IMR-90 (cell line): ENCODE measurements at regions not wholly inside any gene's neighbourhood (a gene's known extent, or its start where the extent isn't known, plus 50 kb on each side); places are given as distances from the start of the nearest gene placed in this dataset.

Experiments used
- ATAC-seq: fragments of 200-7000 bp; cut with Tn5 transposase; 2 replicates; pipeline ENCODE4 v1.9.1; 2020; ENCODE audit warnings: low read depth, mild to moderate bottlenecking, moderate library complexity
- BruUV-seq: library from RNA; stranded (reverse); fragments of 400-500 nt; replicated peaks from 2 replicates; lab custom pipeline; 2021; lab: Mats Ljungman, UMichigan
- CTCF ChIA-PET: fragments of 300-600 bp; formaldehyde crosslinking; extraction: SDS; loops from one replicate; lab custom pipeline; 2021; ENCODE audit warnings: antibody characterized with exemption; lab: Yijun Ruan, JAX
- POLR2A ChIA-PET: fragments of 300-600 bp; sonication (Branson Sonifier 250); formaldehyde crosslinking; loops from one replicate; lab custom pipeline; 2022; ENCODE audit warnings: antibody characterized with exemption; ENCODE audit not compliant: unreplicated experiment; lab: Charles Lee
- DNase-seq: peaks from one replicate; pipeline ENCODE4 v3.0.0; 2013
- H2AFZ ChIP-seq: replicated peaks from 2 replicates; pipeline ENCODE3; 2013; ENCODE audit warnings: low read length, mild to moderate bottlenecking; ENCODE audit not compliant: poor library complexity
- H2AK5ac ChIP-seq: 2 replicates; pipeline ENCODE4 v1.6.1; 2013; ENCODE audit warnings: low read depth, low read length, inconsistent platforms
- H2AK9ac ChIP-seq: replicated peaks from 2 replicates; pipeline ENCODE3; 2013; ENCODE audit warnings: mild to moderate bottlenecking, low read depth, low read length, moderate library complexity; ENCODE audit not compliant: poor library complexity
- H2BK120ac ChIP-seq: 2 replicates; pipeline ENCODE4 v1.6.1; 2013; ENCODE audit warnings: low read depth, low read length, inconsistent platforms
- H2BK15ac ChIP-seq: 3 replicates; pipeline ENCODE4 v1.6.1; 2013; ENCODE audit warnings: low read depth, low read length, inconsistent platforms
- H2BK20ac ChIP-seq: 2 replicates; pipeline ENCODE4 v1.6.1; 2013; ENCODE audit warnings: low read depth, mild to moderate bottlenecking, inconsistent platforms, low read length, moderate library complexity
- H2BK5ac ChIP-seq: 2 replicates; pipeline ENCODE4 v1.6.1; 2013; ENCODE audit warnings: mild to moderate bottlenecking, low read depth, low read length, inconsistent platforms; ENCODE audit not compliant: poor library complexity, severe bottlenecking
- H3K14ac ChIP-seq: replicated peaks from 2 replicates; pipeline ENCODE4 v1.6.1; 2013; ENCODE audit warnings: low read depth, low read length, inconsistent platforms
- H3K18ac ChIP-seq: 2 replicates; pipeline ENCODE4 v1.6.1; 2013; ENCODE audit warnings: low read depth, low read length, control low read depth
- H3K23ac ChIP-seq: 2 replicates; pipeline ENCODE4 v1.6.1; 2013; ENCODE audit warnings: low read depth, low read length, inconsistent platforms
- H3K27ac ChIP-seq: 2 replicates; pipeline ENCODE4 v1.5.1; 2013; ENCODE audit warnings: mild to moderate bottlenecking, control low read depth, low read length; ENCODE audit not compliant: insufficient read depth
- H3K27me3 ChIP-seq: 2 replicates; pipeline ENCODE4 v1.6.1; 2013; ENCODE audit warnings: low read length; ENCODE audit not compliant: control insufficient read depth, insufficient read depth
- H3K36me3 ChIP-seq: 2 replicates; pipeline ENCODE4 v1.6.1; 2013; ENCODE audit warnings: low read length, mixed read lengths; ENCODE audit not compliant: control insufficient read depth, insufficient read depth
- H3K4ac ChIP-seq: 2 replicates; pipeline ENCODE4 v1.6.1; 2013; ENCODE audit warnings: low read depth, low read length, inconsistent platforms
- H3K4me1 ChIP-seq: 2 replicates; pipeline ENCODE4 v1.6.1; 2013; ENCODE audit warnings: low read length, mixed read lengths; ENCODE audit not compliant: control insufficient read depth, insufficient read depth
- H3K4me2 ChIP-seq: 2 replicates; pipeline ENCODE4 v1.6.1; 2013; ENCODE audit warnings: low read depth, mild to moderate bottlenecking, control low read depth, low read length, moderate library complexity
- H3K4me3 ChIP-seq: 2 replicates; pipeline ENCODE4 v1.5.1; 2013; ENCODE audit warnings: low read depth, mild to moderate bottlenecking, control low read depth, low read length, moderate library complexity; ENCODE audit not compliant: insufficient read depth
- H3K56ac ChIP-seq: 2 replicates; pipeline ENCODE4 v1.6.1; 2013; ENCODE audit warnings: low read length, inconsistent platforms; ENCODE audit not compliant: insufficient read depth; ENCODE audit errors: extremely low read depth
- H3K79me1 ChIP-seq, 2 experiments: 2 replicates each; pipeline ENCODE4 v1.6.1; 2013; ENCODE audit warnings: low read length in 2 of 2, inconsistent platforms in 1 of 2, low read depth in 1 of 2
- H3K9ac ChIP-seq: 2 replicates; pipeline ENCODE4 v1.6.1; 2013; ENCODE audit warnings: low read depth, low read length, control low read depth
- H3K9me1 ChIP-seq: 2 replicates; pipeline ENCODE4 v1.6.1; 2013; ENCODE audit warnings: low read length, inconsistent platforms; ENCODE audit not compliant: insufficient read depth
- H3K9me3 ChIP-seq: 2 replicates; pipeline ENCODE4 v1.6.1; 2013; ENCODE audit warnings: low read length; ENCODE audit not compliant: control insufficient read depth, insufficient read depth
- H4K20me1 ChIP-seq: 2 replicates; pipeline ENCODE4 v1.6.1; 2013; ENCODE audit warnings: low read length, inconsistent platforms; ENCODE audit not compliant: insufficient read depth
- H4K5ac ChIP-seq: 2 replicates; pipeline ENCODE4 v1.6.1; 2013; ENCODE audit warnings: mild to moderate bottlenecking, low read depth, low read length, control low read depth
- H4K8ac ChIP-seq, 2 experiments: 2 replicates each; pipeline ENCODE4 v1.6.1; 2013; ENCODE audit warnings: low read depth in 2 of 2, low read length in 2 of 2, control low read depth in 1 of 2, inconsistent platforms in 1 of 2
- H4K91ac ChIP-seq: 2 replicates; pipeline ENCODE4 v1.6.1; 2013; ENCODE audit warnings: low read depth, low read length, inconsistent platforms; ENCODE audit not compliant: insufficient read depth
- BHLHE40 ChIP-seq: fragments of 150-350 bp; IDR thresholded peaks from 2 replicates; pipeline ENCODE4 v1.6.1; 2016; ENCODE audit warnings: mild to moderate bottlenecking, low read depth, low read length
- CEBPB ChIP-seq: IDR thresholded peaks from 2 replicates; pipeline ENCODE4 v1.6.1; 2012; ENCODE audit warnings: low read depth, low read length, improper control_type of control experiment
- CHD1 ChIP-seq: IDR thresholded peaks from 2 replicates; pipeline ENCODE4 v1.6.1; 2012; ENCODE audit warnings: low read depth, low read length, improper control_type of control experiment
- ELK1 ChIP-seq: fragments of 150-350 bp; IDR thresholded peaks from 2 replicates; pipeline ENCODE4 v1.6.1; 2016; ENCODE audit warnings: low read depth, mild to moderate bottlenecking, low read length, moderate library complexity, borderline replicate concordance
- FOS ChIP-seq: fragments of 150-350 bp; IDR thresholded peaks from 2 replicates; pipeline ENCODE4 v1.6.1; 2016; ENCODE audit warnings: low read depth, low read length
- MAFK ChIP-seq: IDR thresholded peaks from 2 replicates; pipeline ENCODE4 v1.6.1; 2012; ENCODE audit warnings: low read depth, low read length, improper control_type of control experiment
- MAZ ChIP-seq: IDR thresholded peaks from 2 replicates; pipeline ENCODE4 v1.6.1; 2012; ENCODE audit warnings: low read depth, mild to moderate bottlenecking, low read length, improper control_type of control experiment, moderate library complexity, borderline replicate concordance
- MXI1 ChIP-seq: IDR thresholded peaks from 2 replicates; pipeline ENCODE4 v1.6.1; 2012; ENCODE audit warnings: low read depth, mild to moderate bottlenecking, low read length, moderate library complexity, borderline replicate concordance
- NFE2L2 ChIP-seq: fragments of 150-350 bp; IDR thresholded peaks from 2 replicates; pipeline ENCODE4 v1.6.1; 2016; ENCODE audit warnings: low read depth, mild to moderate bottlenecking, low read length
- POLR2A ChIP-seq: IDR thresholded peaks from 2 replicates; pipeline ENCODE4 v1.6.1; 2012; ENCODE audit warnings: mild to moderate bottlenecking, low read depth, low read length
- RAD21 ChIP-seq: IDR thresholded peaks from 2 replicates; pipeline ENCODE4 v1.6.1; 2012; ENCODE audit warnings: low read length, improper control_type of control experiment
- RCOR1 ChIP-seq: IDR thresholded peaks from 2 replicates; pipeline ENCODE4 v1.6.1; 2012; ENCODE audit warnings: mild to moderate bottlenecking, low read length, improper control_type of control experiment; ENCODE audit not compliant: insufficient replicate concordance
- RFX5 ChIP-seq: IDR thresholded peaks from 2 replicates; pipeline ENCODE4 v1.8.0; 2012; ENCODE audit warnings: low read depth, mild to moderate bottlenecking, low read length, moderate library complexity
- SMC3 ChIP-seq: fragments of 150-350 bp; IDR thresholded peaks from 2 replicates; pipeline ENCODE4 v1.6.1; 2016; ENCODE audit warnings: low read depth, mild to moderate bottlenecking, antibody characterized with exemption, low read length, moderate library complexity
- WGBS, 2 experiments: methylation state at CpG; one replicate each; pipeline versions ENCODE4 v1.1.5 to v1.1.7; 2013; ENCODE audit warnings: missing lambda C conversion rate in 2 of 2; ENCODE audit not compliant: insufficient read length in 1 of 2; ENCODE audit errors: extremely low coverage in 2 of 2; 5-methylcytosine and 5-hydroxymethylcytosine counted together
- dilution Hi-C: fragments of 300-500 bp; cut with HindIII; formaldehyde crosslinking; loops from one replicate; pipeline ENCODE4 v1.14.3; 2018; ENCODE audit warnings: low sequenced_read_pairs; ENCODE audit not compliant: unreplicated experiment
- in situ Hi-C: fragments of 300-500 bp; cut with MboI; formaldehyde crosslinking; loops from 3 replicates; pipeline ENCODE4 v1.14.3; 2019; ENCODE audit warnings: low sequenced_read_pairs, inconsistent platforms, mixed read lengths
- intact Hi-C: fragments of 100-400 bp; cut with micrococcal nuclease; formaldehyde crosslinking; loops from 2 replicates; pipeline ENCODE4 v1.10.0; 2022
- TF ChIP-seq, protein P1 (sequence below): conservative IDR thresholded peaks from 2 replicates; pipeline ENCODE4 v1.5.1; 2012; ENCODE audit warnings: mild to moderate bottlenecking, low read depth, low read length, improper control_type of control experiment
- TF ChIP-seq, protein P2 (sequence below): fragments of 150-350 bp; IDR thresholded peaks from 2 replicates; pipeline ENCODE4 v1.6.1; 2017; ENCODE audit warnings: mild to moderate bottlenecking, antibody characterized with exemption, low read length, low read depth

GRCh38 chr16:48810436-48810802 is 200.4 kb upstream of the N4BP1 start:
- POLR2A ChIA-PET: no interaction called here
- in situ Hi-C loops: no loop called here
- BruUV-seq: no TSS peak

More at GRCh38 chr16:48810436-48810802, 200.4 kb upstream of the N4BP1 start:
- Histone ChIP-seq H3K23ac (no peak overlapping the region), H3K4me3 (no peak overlapping the region), H3K4me2 (no peak overlapping the region), H3K14ac (no peak overlapping the region), H3K4me1 (no peaks in the 10 kb centered on the region), H3K9me1 (no peaks in the 10 kb centered on the region), H2AK9ac (no peak overlapping the region), H3K18ac (no peak overlapping the region), H3K36me3 (no peaks in the 10 kb centered on the region), H2BK15ac (no peak overlapping the region), H4K20me1 (no peaks in the 10 kb centered on the region), H3K4ac (no peak overlapping the region), H2BK5ac (no peak overlapping the region), H3K27ac (no peak overlapping the region), H3K9me3 (no peaks in the 10 kb centered on the region), H3K56ac (no peak overlapping the region), H3K79me1 (no peaks in the 10 kb centered on the region), H3K27me3 (peaks cover 18% of the 10 kb centered on the region), H2AK5ac (no peak overlapping the region), H2BK20ac (no peak overlapping the region), H2BK120ac (no peak overlapping the region), H2AFZ (no peak overlapping the region), H4K91ac (no peak overlapping the region), H3K9ac (no peak overlapping the region), H4K5ac (no peak overlapping the region), H4K8ac (no peak overlapping the region)
- WGBS, 2 experiments: no CpG with 5 or more reads among the region's 29 CpGs
- ATAC-seq (no peak), DNase-seq (no peak)
- intact Hi-C loops (no loop called here), dilution Hi-C loops (no loop called here)
- CTCF ChIA-PET: no interaction called here
- TF ChIP-seq POLR2A: no peak
- TF ChIP-seq CEBPB: no peak
- no peak for TF ChIP-seq CHD1
- TF ChIP-seq, protein P1, sequence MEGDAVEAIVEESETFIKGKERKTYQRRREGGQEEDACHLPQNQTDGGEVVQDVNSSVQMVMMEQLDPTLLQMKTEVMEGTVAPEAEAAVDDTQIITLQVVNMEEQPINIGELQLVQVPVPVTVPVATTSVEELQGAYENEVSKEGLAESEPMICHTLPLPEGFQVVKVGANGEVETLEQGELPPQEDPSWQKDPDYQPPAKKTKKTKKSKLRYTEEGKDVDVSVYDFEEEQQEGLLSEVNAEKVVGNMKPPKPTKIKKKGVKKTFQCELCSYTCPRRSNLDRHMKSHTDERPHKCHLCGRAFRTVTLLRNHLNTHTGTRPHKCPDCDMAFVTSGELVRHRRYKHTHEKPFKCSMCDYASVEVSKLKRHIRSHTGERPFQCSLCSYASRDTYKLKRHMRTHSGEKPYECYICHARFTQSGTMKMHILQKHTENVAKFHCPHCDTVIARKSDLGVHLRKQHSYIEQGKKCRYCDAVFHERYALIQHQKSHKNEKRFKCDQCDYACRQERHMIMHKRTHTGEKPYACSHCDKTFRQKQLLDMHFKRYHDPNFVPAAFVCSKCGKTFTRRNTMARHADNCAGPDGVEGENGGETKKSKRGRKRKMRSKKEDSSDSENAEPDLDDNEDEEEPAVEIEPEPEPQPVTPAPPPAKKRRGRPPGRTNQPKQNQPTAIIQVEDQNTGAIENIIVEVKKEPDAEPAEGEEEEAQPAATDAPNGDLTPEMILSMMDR: no peak
- TF ChIP-seq ELK1: no peak
- TF ChIP-seq RAD21: no peak
- TF ChIP-seq BHLHE40: no peak
- TF ChIP-seq NFE2L2: no peak
- TF ChIP-seq FOS: no peak
- TF ChIP-seq, protein P2, sequence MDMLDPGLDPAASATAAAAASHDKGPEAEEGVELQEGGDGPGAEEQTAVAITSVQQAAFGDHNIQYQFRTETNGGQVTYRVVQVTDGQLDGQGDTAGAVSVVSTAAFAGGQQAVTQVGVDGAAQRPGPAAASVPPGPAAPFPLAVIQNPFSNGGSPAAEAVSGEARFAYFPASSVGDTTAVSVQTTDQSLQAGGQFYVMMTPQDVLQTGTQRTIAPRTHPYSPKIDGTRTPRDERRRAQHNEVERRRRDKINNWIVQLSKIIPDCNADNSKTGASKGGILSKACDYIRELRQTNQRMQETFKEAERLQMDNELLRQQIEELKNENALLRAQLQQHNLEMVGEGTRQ: no peak
- no peak for TF ChIP-seq MAZ
- TF ChIP-seq MXI1: no peak
- TF ChIP-seq RCOR1: no peak
- no peak for TF ChIP-seq MAFK
- no peak for TF ChIP-seq SMC3
- no peak for TF ChIP-seq RFX5
